ENCODE measurements at regions not wholly inside any gene's neighbourhood (a gene's known extent, or its start where the extent isn't known, plus 50 kb on each side); places are given as distances from the start of the nearest gene placed in this dataset.

- no peak for TF ChIP-seq CTCF (IDR thresholded peaks at IDR 0.05; ENCODE audit: extremely low read depth, insufficient read depth, missing control alignments)
- no peak for DNase-seq (ENCODE audit: low spot score)
- in situ Hi-C loops (cut with MboI; ENCODE audit: low pct_unique_long_range_greater_than_20kb, low sequenced_read_pairs, unreplicated experiment) = no loop called here
Measured at GRCh38 chr4:167614866-167615265, 380.6 kb upstream of the SPOCK3 start.

GRCh38 chr4:167616476-167616875, 382.2 kb upstream of the SPOCK3 start:
- in situ Hi-C loops (cut with MboI; ENCODE audit: low pct_unique_long_range_greater_than_20kb, low sequenced_read_pairs, unreplicated experiment) = no loop called here
- TF ChIP-seq CTCF (IDR thresholded peaks at IDR 0.05; ENCODE audit: extremely low read depth, insufficient read depth, missing control alignments) = no peak
- no peak for DNase-seq (ENCODE audit: low spot score)

- DNase-seq (ENCODE audit: low spot score) = peak; percentile 37
- TF ChIP-seq CTCF (IDR thresholded peaks at IDR 0.05; ENCODE audit: extremely low read depth, insufficient read depth, missing control alignments) = peak; percentile 88
- in situ Hi-C loops (cut with MboI; ENCODE audit: low pct_unique_long_range_greater_than_20kb, low sequenced_read_pairs, unreplicated experiment) = no loop called here
Measured at GRCh38 chr4:167622481-167623240, 388.4 kb upstream of the SPOCK3 start.

- in situ Hi-C loops (cut with MboI; ENCODE audit: low pct_unique_long_range_greater_than_20kb, low sequenced_read_pairs, unreplicated experiment) = no loop called here
- TF ChIP-seq CTCF (IDR thresholded peaks at IDR 0.05; ENCODE audit: extremely low read depth, insufficient read depth, missing control alignments) = no peak
- DNase-seq (ENCODE audit: low spot score) = no peak
Measured at GRCh38 chr4:167623241-167623572, 388.9 kb upstream of the SPOCK3 start.

- no peak for TF ChIP-seq CTCF (IDR thresholded peaks at IDR 0.05; ENCODE audit: extremely low read depth, insufficient read depth, missing control alignments)
- no peak for DNase-seq (ENCODE audit: low spot score)
- in situ Hi-C loops (cut with MboI; ENCODE audit: low pct_unique_long_range_greater_than_20kb, low sequenced_read_pairs, unreplicated experiment) = no loop called here
Measured at GRCh38 chr4:167629272-167629671, 395.0 kb upstream of the SPOCK3 start.

- no peak for DNase-seq (ENCODE audit: low spot score)
- in situ Hi-C loops (cut with MboI; ENCODE audit: low pct_unique_long_range_greater_than_20kb, low sequenced_read_pairs, unreplicated experiment) = no loop called here
- TF ChIP-seq CTCF (IDR thresholded peaks at IDR 0.05; ENCODE audit: extremely low read depth, insufficient read depth, missing control alignments) = no peak
Measured at GRCh38 chr4:167642250-167642649, 408.0 kb upstream of the SPOCK3 start.

Measured in GM13977 (cell line).